GM19351 (cell line): ENCODE measurements at regions not wholly inside any gene's neighbourhood (a gene's known extent, or its start where the extent isn't known, plus 50 kb on each side); places are given as distances from the start of the nearest gene placed in this dataset.

ENCODE experiments used
- ATAC-seq: cut with Tn5 transposase; IDR thresholded peaks from one replicate; pipeline ENCODE4 v1.9.1; 2021; ENCODE audit warnings: mild to moderate bottlenecking, moderate library complexity; ENCODE audit not compliant: unreplicated experiment

GRCh38 chr13:107590556-107590955, 624.8 kb downstream of the LIG4 start:
- no peak for ATAC-seq

GRCh38 chr13:107587681-107588080, 627.7 kb downstream of the LIG4 start:
- ATAC-seq, result no peak

GRCh38 chr13:107586216-107586615, 629.1 kb downstream of the LIG4 start:
- no peak for ATAC-seq

- no peak for ATAC-seq
Observed at GRCh38 chr13:107585469-107586180, 629.7 kb downstream of the LIG4 start.

- ATAC-seq, result no peak
Observed at GRCh38 chr13:107582171-107582570, 633.2 kb downstream of the LIG4 start.

GRCh38 chr13:107580741-107581412, 634.5 kb downstream of the LIG4 start:
- ATAC-seq, result no peak

- ATAC-seq, result no peak
Observed at GRCh38 chr13:107576430-107576829, 638.9 kb downstream of the LIG4 start.

GRCh38 chr13:107574517-107575210, 640.7 kb downstream of the LIG4 start:
- no peak for ATAC-seq

- no peak for ATAC-seq
Observed at GRCh38 chr13:107573184-107573583, 642.2 kb downstream of the LIG4 start.

- no peak for ATAC-seq
Observed at GRCh38 chr13:107572156-107572555, 643.2 kb downstream of the LIG4 start.

- no peak for ATAC-seq
Observed at GRCh38 chr13:107568181-107568580, 647.2 kb downstream of the LIG4 start.

GRCh38 chr13:107563099-107563925, 652.0 kb downstream of the LIG4 start:
- no peak for ATAC-seq

GRCh38 chr13:107562203-107562602, 653.1 kb downstream of the LIG4 start:
- ATAC-seq, result no peak

- no peak for ATAC-seq
Observed at GRCh38 chr13:107554460-107554859, 660.9 kb downstream of the LIG4 start.

- ATAC-seq, result no peak
Observed at GRCh38 chr13:107553838-107554237, 661.5 kb downstream of the LIG4 start.

- ATAC-seq, result no peak
Observed at GRCh38 chr13:107551521-107551920, 663.8 kb downstream of the LIG4 start.

GRCh38 chr13:107548338-107548737, 667.0 kb downstream of the LIG4 start:
- ATAC-seq, result no peak

- ATAC-seq, result no peak
Observed at GRCh38 chr13:107545946-107546502, 669.3 kb downstream of the LIG4 start.

- ATAC-seq, result no peak
Observed at GRCh38 chr13:107534548-107534947, 680.8 kb downstream of the LIG4 start.

GRCh38 chr13:107531816-107532215, 683.5 kb downstream of the LIG4 start:
- ATAC-seq, result no peak

- no peak for ATAC-seq
Observed at GRCh38 chr13:107531180-107531579, 684.2 kb downstream of the LIG4 start.
